Activated CD4-positive, alpha-beta T cell treated with anti-CD3 and anti-CD28 coated beads for 36 hours (primary cell): ENCODE measurements at regions not wholly inside any gene's neighbourhood (a gene's known extent, or its start where the extent isn't known, plus 50 kb on each side); places are given as distances from the start of the nearest gene placed in this dataset.

Source experiments
- ATAC-seq: fragments of 200-7000 bp; cut with Tn5 transposase; one replicate; pipeline ENCODE4 v1.10.0; 2021; ENCODE audit warnings: mild to moderate bottlenecking, moderate library complexity
- CTCF ChIA-PET: fragments of 350-600 bp; sonication (Branson Sonifier 250); formaldehyde crosslinking; loops from one replicate; lab custom pipeline; 2021; ENCODE audit warnings: antibody characterized with exemption; lab: Charles Lee
- POLR2A ChIA-PET: fragments of 350-600 bp; sonication (Branson Sonifier 250); formaldehyde crosslinking; loops from one replicate; lab custom pipeline; 2021; ENCODE audit warnings: antibody characterized with exemption, inconsistent platforms; lab: Charles Lee
- DNase-seq: peaks from one replicate; pipeline ENCODE4 v3.0.0-alpha.2; 2020
- H3K27ac Mint-ChIP-seq: one replicate; pipeline ENCODE4 v1.8.0; 2021; ENCODE audit warnings: mixed read lengths
- H3K27me3 Mint-ChIP-seq: one replicate; pipeline ENCODE4 v1.8.0; 2021; ENCODE audit warnings: mixed read lengths
- H3K36me3 Mint-ChIP-seq: one replicate; pipeline ENCODE4 v1.8.0; 2021; ENCODE audit warnings: low read depth, mixed read lengths
- H3K4me1 Mint-ChIP-seq: one replicate; pipeline ENCODE4 v1.8.0; 2021; ENCODE audit warnings: mixed read lengths
- H3K4me3 Mint-ChIP-seq: one replicate; pipeline ENCODE4 v1.8.0; 2021; ENCODE audit warnings: mild to moderate bottlenecking, moderate library complexity, mixed read lengths
- H3K9me3 Mint-ChIP-seq: one replicate; pipeline ENCODE4 v1.8.0; 2021; ENCODE audit warnings: low read depth, mixed read lengths
- intact Hi-C, 2 experiments: fragments of 100-400 bp; cut with DNase I in 1 of 2; cut with micrococcal nuclease in 1 of 2; formaldehyde crosslinking; loops; one replicate each; pipeline versions ENCODE4 v1.14.2 to v1.15.1; 2022 to 2024; cut with DNase I, micrococcal nuclease

DNA sequence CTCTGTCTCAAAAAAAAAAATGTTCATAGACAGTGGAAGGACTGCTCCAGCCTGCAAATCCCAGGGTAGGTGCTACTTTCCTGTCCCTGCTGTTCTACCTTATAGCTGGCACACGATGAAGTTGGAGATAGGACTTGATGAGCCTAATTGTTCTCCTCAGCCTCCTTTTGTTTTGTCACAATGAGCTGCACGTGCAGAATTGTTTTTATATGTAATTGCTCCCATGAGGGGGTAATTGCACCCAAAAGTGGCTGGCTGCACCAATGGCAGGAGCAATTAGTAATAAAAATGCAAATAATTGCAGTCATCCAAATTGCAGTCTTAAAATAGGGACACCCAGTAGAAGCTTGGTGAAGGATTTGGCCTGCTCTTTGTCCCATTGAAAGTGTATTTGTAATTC is 63.0 kb upstream of the PFN2 start:
- Mint-ChIP-seq H3K9me3 (no peaks in the 10 kb centered on the region), H3K4me3 (no peak overlapping the region), H3K27me3 (peaks cover 4% of the 10 kb centered on the region), H3K4me1 (no peaks in the 10 kb centered on the region), H3K27ac (no peak overlapping the region), H3K36me3 (no peaks in the 10 kb centered on the region)
- no peak for DNase-seq
- no peak for ATAC-seq
- POLR2A ChIA-PET: interaction anchor here (0.7 kb wide), 1 partner anchor 32 kb away, joined by 3 read pairs; no protein-coding TSS in a partner anchor
- intact Hi-C loops: no loop called here
- CTCF ChIA-PET: no interaction called here

DNA sequence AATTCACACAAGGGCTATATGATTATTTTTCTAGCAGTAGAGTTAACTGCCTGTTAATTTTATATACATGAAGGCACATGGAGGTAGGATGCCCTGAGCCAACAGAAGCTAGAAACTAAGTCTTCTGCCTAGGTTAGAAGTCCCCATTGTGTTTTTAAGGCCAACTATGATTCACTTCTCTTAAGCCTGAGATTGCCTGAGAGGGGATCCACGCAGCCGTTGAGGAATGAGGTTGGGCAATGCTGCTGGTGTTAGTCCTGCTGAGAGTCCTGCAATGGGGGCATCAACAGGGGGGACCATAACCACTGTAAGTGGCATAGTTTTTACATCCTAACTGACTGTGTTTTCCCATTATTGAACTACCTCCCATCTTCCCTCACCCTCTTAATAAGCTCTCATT is 60.1 kb upstream of the PFN2 start:
- CTCF ChIA-PET: interaction anchor here (0.8 kb wide), 1 partner anchor 193 kb away, joined by 3 read pairs; no protein-coding TSS in a partner anchor
- Mint-ChIP-seq H3K4me1 (no peaks in the 10 kb centered on the region), H3K9me3 (peaks cover 6% of the 10 kb centered on the region), H3K4me3 (no peak overlapping the region), H3K27ac (no peak overlapping the region), H3K36me3 (no peaks in the 10 kb centered on the region), H3K27me3 (peaks cover 9% of the 10 kb centered on the region)
- intact Hi-C loops: no loop called here
- ATAC-seq (no peak), DNase-seq (no peak)
- POLR2A ChIA-PET: no interaction called here

DNA sequence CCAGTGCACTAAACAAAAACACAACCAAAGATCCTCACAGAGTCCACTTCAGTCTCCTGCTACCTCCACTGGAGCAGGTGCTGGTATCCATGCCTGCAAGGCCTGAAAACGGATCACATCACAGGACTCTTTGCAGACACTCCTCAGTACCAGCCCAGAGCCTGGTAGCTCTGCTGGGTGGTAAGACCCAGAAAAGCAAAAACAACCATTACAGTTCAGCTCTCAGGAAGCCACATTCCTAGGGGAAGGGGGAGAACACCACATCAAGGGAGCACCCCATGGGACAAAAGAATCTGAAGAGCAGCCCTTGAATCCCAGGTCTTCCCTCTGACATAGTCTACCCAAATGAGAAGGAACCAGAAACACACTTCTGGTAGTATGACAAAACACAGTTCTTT is 52.5 kb upstream of the PFN2 start:
- Mint-ChIP-seq H3K27me3 (peaks cover 32% of the 10 kb centered on the region), H3K9me3 (peaks cover 21% of the 10 kb centered on the region), H3K4me3 (no peak overlapping the region), H3K36me3 (no peaks in the 10 kb centered on the region), H3K4me1 (no peaks in the 10 kb centered on the region), H3K27ac (no peak overlapping the region)
- ChIA-PET CTCF (interaction anchor here (0.8 to 1.2 kb wide), 2 partner anchors 14 to 94 kb away, joined by 3 read pairs; no protein-coding TSS in a partner anchor), POLR2A (no interaction called here)
- intact Hi-C loops: no loop called here
- ATAC-seq (no peak), DNase-seq (no peak)

DNA sequence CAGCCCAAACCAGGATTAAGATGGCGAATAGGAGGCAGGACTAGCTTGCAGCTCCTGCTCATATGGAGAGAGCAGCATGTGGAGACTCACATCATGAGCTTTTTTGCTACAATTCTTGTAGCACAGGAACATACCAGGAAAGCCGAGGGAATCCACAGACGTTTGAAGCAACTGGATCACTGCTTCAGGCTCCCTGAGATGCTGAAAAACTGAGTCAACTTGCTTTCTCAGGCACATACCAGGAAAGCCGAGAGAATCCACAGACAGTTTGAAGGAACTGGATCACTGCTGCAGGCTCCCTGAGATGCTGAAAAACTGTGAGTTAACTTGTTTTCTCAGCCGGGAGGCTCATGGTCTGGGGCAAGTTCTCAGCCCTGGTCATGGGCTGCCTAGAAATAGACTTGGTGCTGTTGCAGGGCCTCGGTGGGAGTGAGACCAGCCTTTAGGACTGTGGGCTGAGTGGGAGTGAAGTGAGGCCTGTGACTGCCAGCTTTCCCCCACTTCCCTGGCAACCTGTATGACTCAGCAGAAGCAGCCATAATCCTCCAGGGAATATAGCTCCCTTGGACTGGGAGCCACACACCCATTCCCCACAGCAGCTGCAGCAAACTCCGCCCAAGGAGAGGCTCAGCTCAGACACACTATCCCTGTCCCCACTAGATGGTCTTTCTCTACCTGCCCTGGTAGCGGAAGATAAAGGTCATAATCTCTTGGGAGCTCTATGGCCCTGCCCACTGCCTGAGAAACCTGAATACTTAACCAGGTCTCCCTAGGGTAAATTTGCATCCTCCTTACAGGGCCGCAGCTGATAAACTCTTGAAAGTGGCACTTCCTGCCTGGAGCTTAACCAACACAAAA is 51.9 kb upstream of the PFN2 start:
- Mint-ChIP-seq H3K4me3 (no peak overlapping the region), H3K27ac (no peak overlapping the region), H3K4me1 (no peaks in the 10 kb centered on the region), H3K27me3 (peaks cover 33% of the 10 kb centered on the region), H3K36me3 (no peaks in the 10 kb centered on the region), H3K9me3 (peaks cover 16% of the 10 kb centered on the region)
- intact Hi-C loops: no loop called here
- DNase-seq (no peak), ATAC-seq (no peak)
- POLR2A ChIA-PET: no interaction called here
- CTCF ChIA-PET: interaction anchor here (0.8 to 1.2 kb wide), 2 partner anchors 13 to 95 kb away, joined by 3 read pairs; no protein-coding TSS in a partner anchor

DNA sequence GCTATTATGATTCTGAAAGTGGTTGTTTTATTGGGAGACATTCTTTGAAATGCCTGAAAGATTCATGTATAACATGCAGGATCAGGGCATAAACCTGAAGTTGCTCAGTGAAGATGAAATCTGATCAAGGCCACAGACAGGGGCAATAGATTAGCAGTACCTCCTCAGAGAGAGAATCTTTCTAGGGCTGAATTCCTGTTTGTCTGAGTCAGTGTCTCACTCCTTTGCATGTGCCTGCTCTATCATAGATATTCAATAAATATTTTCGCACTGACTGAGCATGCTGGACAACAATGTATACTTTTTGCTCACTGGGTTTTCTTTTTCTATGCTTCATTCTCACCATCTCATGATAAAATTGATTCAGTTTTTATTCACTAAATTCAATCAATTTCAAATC is 49.8 kb upstream of the PFN2 start:
- DNase-seq (no peak), ATAC-seq (no peak)
- Mint-ChIP-seq H3K27ac (no peak overlapping the region), H3K4me3 (no peak overlapping the region), H3K36me3 (no peaks in the 10 kb centered on the region), H3K27me3 (peaks cover 30% of the 10 kb centered on the region), H3K4me1 (no peaks in the 10 kb centered on the region), H3K9me3 (peaks cover 16% of the 10 kb centered on the region)
- intact Hi-C loops: no loop called here
- POLR2A ChIA-PET: no interaction called here
- CTCF ChIA-PET: interaction anchor here (1.1 kb wide), 1 partner anchor 25 kb away, joined by 3 read pairs; no protein-coding TSS in a partner anchor
